ENCODE measurements at regions not wholly inside any gene's neighbourhood (a gene's known extent, or its start where the extent isn't known, plus 50 kb on each side); places are given as distances from the start of the nearest gene placed in this dataset.
A peak's percentile ranks its signal among the peaks of the same experiment; 100 is the strongest.

- DNase-seq (ENCODE audit: low read depth in 2 of 2), result no peak
Measured at GRCh38 chr3:105923140-105923539, 54.3 kb upstream of the CBLB start.

- no peak for DNase-seq (ENCODE audit: low read depth in 2 of 2)
Measured at GRCh38 chr3:105927741-105928140, 58.9 kb upstream of the CBLB start.

- DNase-seq (ENCODE audit: low read depth in 2 of 2), result peak in 1 of 2 donors; percentile 52
Measured at GRCh38 chr3:105930733-105931132, 61.9 kb upstream of the CBLB start.

- no peak for DNase-seq (ENCODE audit: low read depth in 2 of 2)
Measured at GRCh38 chr3:105931500-105931899, 62.7 kb upstream of the CBLB start.

GRCh38 chr3:105933871-105934270 is 65.1 kb upstream of the CBLB start:
- DNase-seq (ENCODE audit: low read depth in 2 of 2), result no peak

GRCh38 chr3:105938101-105938500 is 69.3 kb upstream of the CBLB start:
- no peak for DNase-seq (ENCODE audit: low read depth in 2 of 2)

- DNase-seq (ENCODE audit: low read depth in 2 of 2), result no peak
Measured at GRCh38 chr3:105938806-105939205, 70.0 kb upstream of the CBLB start.

- no peak for DNase-seq (ENCODE audit: low read depth in 2 of 2)
Measured at GRCh38 chr3:105944276-105944675, 75.5 kb upstream of the CBLB start.

GRCh38 chr3:105944721-105945120 is 75.9 kb upstream of the CBLB start:
- no peak for DNase-seq (ENCODE audit: low read depth in 2 of 2)

GRCh38 chr3:105948101-105948500 is 79.3 kb upstream of the CBLB start:
- DNase-seq (ENCODE audit: low read depth in 2 of 2), result no peak

GRCh38 chr3:105950881-105951600 is 82.2 kb upstream of the CBLB start:
- no peak for DNase-seq (ENCODE audit: low read depth in 2 of 2)

GRCh38 chr3:105953831-105954230 is 85.0 kb upstream of the CBLB start:
- no peak for DNase-seq (ENCODE audit: low read depth in 2 of 2)

GRCh38 chr3:105956306-105956705 is 87.5 kb upstream of the CBLB start:
- no peak for DNase-seq (ENCODE audit: low read depth in 2 of 2)

GRCh38 chr3:105957722-105958121 is 88.9 kb upstream of the CBLB start:
- no peak for DNase-seq (ENCODE audit: low read depth in 2 of 2)

- DNase-seq (ENCODE audit: low read depth in 2 of 2), result no peak
Measured at GRCh38 chr3:105958237-105959000, 89.6 kb upstream of the CBLB start.

- DNase-seq (ENCODE audit: low read depth in 2 of 2), result no peak
Measured at GRCh38 chr3:105959851-105960250, 91.0 kb upstream of the CBLB start.

GRCh38 chr3:105960381-105960780 is 91.6 kb upstream of the CBLB start:
- DNase-seq (ENCODE audit: low read depth in 2 of 2), result no peak

- DNase-seq (ENCODE audit: low read depth in 2 of 2), result no peak
Measured at GRCh38 chr3:105963161-105963560, 94.3 kb upstream of the CBLB start.

- DNase-seq (ENCODE audit: low read depth in 2 of 2), result peak; percentile 24 to 41
Measured at GRCh38 chr3:105965384-105965783, 96.6 kb upstream of the CBLB start.

- peak in 1 of 2 donors; percentile 1 for DNase-seq (ENCODE audit: low read depth in 2 of 2)
Measured at GRCh38 chr3:105967117-105967516, 98.3 kb upstream of the CBLB start.

- DNase-seq (ENCODE audit: low read depth in 2 of 2), result no peak
Measured at GRCh38 chr3:105970283-105970682, 101.5 kb upstream of the CBLB start.

GRCh38 chr3:105972069-105972468 is 103.3 kb upstream of the CBLB start:
- no peak for DNase-seq (ENCODE audit: low read depth in 2 of 2)

GRCh38 chr3:105974381-105974780 is 105.6 kb upstream of the CBLB start:
- DNase-seq (ENCODE audit: low read depth in 2 of 2), result no peak

Data from dermis microvascular lymphatic vessel endothelial cell (primary cell).